H7 (cell line): ENCODE measurements at regions not wholly inside any gene's neighbourhood (a gene's known extent, or its start where the extent isn't known, plus 50 kb on each side); places are given as distances from the start of the nearest gene placed in this dataset.

ENCODE experiments used
- DNase-seq: peaks from one replicate; pipeline ENCODE4 v3.0.0; 2012
- H3K27me3 ChIP-seq: 2 replicates; pipeline ENCODE4 v1.6.0; 2011; ENCODE audit warnings: mild to moderate bottlenecking, low read length; ENCODE audit not compliant: control insufficient read depth, insufficient read depth
- H3K36me3 ChIP-seq: replicated peaks from 2 replicates; pipeline ENCODE4 v1.5.1; 2011; ENCODE audit warnings: low read length; ENCODE audit not compliant: control insufficient read depth, insufficient read depth
- H3K4me3 ChIP-seq: 2 replicates; pipeline ENCODE4 v1.5.1; 2011; ENCODE audit warnings: low read depth, mild to moderate bottlenecking, control low read depth, low read length, moderate library complexity; ENCODE audit not compliant: insufficient read depth

DNA sequence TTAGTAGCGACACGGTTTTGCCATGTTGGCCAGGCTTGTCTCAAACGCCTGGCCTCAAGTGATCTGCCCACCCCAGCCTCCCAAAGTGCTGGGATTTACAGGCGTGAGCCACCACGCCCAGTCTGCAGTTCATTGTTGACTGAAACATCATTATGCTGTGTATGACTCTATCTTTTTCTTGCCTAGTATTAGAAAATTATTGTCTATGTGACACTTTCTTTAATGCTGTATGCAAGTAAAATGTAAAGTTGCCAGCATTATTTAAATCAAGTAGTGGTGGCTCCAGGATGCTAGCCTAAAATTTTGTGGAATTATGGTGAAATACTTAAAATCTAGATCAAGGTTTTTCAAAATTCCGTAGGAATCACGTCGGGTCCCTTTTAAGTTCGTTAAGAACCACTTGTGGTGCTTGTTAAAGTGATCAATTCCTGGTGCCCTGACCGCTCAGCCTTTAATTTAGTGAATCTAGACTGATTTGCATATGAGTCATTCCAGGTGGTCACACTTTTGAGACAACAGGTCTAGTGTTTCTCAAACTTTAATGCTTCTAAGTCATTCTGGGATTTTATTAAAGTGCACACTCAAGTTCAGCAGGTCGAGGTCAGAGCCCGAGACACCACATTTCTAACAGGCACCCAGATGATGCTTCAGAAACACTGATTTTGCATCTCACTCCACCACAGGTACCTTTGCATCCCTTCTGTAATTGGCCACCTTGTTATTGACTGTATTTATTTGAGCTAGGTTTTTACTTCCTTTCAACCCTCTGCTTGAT lies 132.6 kb upstream of the MTHFD1L start:
- no peaks in the 10 kb centered on the region for H3K36me3 ChIP-seq

DNA sequence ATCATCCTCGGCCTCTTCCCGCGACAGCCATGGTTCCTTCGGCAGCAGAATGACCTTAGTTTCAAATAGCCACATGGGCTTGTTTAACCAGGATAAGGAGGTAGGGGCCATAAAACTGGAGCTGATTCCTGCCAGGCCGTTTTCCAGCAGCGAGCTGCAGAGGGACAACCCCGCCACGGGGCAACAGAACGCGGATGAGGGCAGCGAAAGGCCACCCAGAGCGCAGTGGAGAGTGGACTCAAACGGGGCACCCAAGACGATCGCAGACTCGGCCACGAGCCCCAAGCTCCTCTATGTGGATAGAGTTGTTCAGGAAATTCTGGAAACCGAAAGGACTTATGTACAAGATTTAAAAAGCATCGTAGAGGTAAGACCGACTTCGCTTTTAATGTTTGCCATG lies 131.8 kb upstream of the MTHFD1L start:
- DNase-seq, result no peak

More for the DNA sequence above, 132.6 kb upstream of the MTHFD1L start:
- no peak for DNase-seq
- Histone ChIP-seq H3K4me3 (no peak overlapping the region), H3K27me3 (no peaks in the 10 kb centered on the region)

DNA sequence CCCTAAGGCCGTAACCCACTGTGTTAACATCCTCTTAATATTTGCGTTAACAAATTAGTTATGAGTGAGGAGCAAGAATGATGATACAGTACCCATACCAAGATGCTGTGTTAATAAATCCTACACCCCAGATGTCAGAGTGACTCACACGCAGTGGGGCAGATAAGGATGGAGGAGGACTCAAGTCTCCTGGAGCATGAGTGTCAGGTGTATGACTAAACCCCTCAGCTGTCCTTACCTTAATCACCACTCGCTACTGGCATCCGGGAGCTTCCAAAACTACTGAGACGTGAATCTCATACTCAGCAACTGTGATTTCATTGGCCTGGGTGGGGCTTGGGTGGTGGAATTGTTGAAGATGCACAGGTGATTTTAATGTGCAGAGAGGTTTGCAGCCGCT lies 131.3 kb upstream of the MTHFD1L start:
- H3K36me3 ChIP-seq, result no peaks in the 10 kb centered on the region
- no peaks in the 10 kb centered on the region for H3K27me3 ChIP-seq
- H3K4me3 ChIP-seq, result no peak overlapping the region
- DNase-seq, result no peak

More for the DNA sequence above, 131.8 kb upstream of the MTHFD1L start:
- Histone ChIP-seq H3K36me3 (no peaks in the 10 kb centered on the region), H3K4me3 (no peak overlapping the region), H3K27me3 (no peaks in the 10 kb centered on the region)

DNA sequence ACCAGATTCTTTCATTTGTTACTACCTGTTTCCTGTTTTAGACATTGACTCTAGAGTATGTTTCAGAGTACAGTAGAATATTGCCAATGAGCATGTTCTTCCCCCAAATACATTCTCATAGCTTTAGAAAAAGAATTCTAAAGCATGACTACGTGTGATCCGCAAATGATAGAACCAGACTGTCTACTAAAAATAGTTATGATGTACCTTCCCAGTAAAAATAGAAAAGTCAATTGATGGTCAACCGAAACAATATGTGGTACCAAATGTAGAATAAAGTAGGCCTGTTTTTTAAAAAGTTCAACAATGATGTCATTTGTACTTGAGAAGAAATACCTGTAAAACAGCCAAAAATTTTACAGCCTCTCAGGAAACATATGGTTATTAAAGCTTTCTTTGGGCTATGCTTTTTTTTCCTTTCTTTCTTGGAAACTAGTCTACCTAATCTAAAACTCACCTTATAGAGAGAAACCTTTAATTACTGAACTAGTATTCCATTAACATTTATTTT lies 130.1 kb upstream of the MTHFD1L start:
- Histone ChIP-seq H3K27me3 (no peaks in the 10 kb centered on the region), H3K4me3 (no peak overlapping the region), H3K36me3 (no peaks in the 10 kb centered on the region)
- no peak for DNase-seq

DNA sequence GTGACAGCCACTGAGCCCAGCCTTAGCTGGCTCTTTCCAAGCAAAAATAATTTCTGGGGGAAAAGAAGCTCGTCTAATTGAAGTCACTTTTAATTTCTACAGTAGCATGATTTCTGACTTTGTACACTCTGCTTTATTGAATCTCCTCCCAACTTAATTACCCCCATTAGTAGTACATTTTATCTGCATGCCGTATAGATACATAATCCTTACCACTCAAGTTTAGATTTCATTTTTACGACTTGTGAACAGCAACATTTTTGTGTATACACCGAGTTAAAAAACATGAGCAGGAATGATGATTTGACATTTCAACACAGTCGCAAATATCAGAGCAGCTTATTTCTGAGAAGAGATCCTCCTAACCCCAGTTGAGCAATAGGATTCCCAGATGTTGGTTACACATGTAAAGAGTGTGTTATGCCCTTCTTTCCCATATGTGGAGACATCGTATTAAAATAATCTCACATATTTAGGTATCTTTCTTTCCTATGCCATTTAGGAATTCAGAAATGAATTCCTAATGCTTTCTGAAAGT lies 127.3 kb upstream of the MTHFD1L start:
- DNase-seq, result no peak
- Histone ChIP-seq H3K36me3 (no peaks in the 10 kb centered on the region), H3K27me3 (no peaks in the 10 kb centered on the region), H3K4me3 (no peak overlapping the region)

DNA sequence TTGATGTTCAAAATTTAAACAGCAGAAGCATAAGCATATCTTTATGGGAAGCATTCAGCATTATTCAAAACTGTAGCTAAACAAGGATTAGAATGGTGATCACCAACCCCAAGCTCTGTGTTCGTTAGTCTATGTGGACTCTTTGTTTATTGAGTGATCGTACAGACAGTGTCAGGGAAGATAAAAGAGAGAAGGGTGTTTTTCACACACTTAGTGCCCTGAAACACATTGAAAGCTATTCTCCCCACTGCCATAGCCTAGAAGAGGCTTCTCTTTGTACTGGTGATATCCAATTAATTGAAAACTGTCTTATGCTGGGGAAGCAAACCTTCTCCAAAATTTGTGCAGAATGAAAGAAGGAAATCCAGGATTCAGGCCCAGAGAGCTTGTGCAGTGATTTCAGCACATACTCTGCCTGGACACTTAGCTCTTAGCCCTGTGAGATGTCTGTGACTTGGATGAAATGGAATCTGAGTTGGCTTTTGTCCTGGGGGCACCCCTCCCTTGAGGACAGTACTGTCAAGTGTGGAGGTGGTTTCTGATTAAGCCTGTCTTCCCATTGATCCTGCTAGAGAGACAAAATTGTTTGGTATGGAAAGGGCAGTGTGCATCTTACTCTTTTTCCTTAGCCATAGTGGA lies 125.7 kb upstream of the MTHFD1L start:
- H3K36me3 ChIP-seq, result no peaks in the 10 kb centered on the region
- DNase-seq, result no peak
- H3K27me3 ChIP-seq, result no peaks in the 10 kb centered on the region
- H3K4me3 ChIP-seq, result no peak overlapping the region

DNA sequence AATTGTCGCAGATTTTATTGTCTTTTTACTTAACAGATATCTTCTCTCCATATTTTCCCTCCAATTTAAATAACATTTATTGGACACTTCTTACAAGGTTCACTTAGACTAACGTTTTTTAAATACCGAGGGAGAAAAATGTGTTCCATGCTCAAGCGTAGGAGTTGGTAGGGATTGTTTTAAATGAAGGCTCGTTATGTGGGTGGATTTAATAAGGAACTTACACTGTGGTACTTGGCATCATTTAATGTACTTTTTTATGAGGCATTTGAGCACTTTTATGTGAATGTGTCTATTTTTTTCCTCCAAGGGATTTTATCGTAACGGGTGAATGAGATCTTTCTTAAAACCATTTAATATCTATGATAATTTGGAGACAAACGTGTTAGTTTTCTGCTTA lies 125.0 kb upstream of the MTHFD1L start:
- Histone ChIP-seq H3K4me3 (no peak overlapping the region), H3K27me3 (no peaks in the 10 kb centered on the region), H3K36me3 (no peaks in the 10 kb centered on the region)
- DNase-seq, result no peak

DNA sequence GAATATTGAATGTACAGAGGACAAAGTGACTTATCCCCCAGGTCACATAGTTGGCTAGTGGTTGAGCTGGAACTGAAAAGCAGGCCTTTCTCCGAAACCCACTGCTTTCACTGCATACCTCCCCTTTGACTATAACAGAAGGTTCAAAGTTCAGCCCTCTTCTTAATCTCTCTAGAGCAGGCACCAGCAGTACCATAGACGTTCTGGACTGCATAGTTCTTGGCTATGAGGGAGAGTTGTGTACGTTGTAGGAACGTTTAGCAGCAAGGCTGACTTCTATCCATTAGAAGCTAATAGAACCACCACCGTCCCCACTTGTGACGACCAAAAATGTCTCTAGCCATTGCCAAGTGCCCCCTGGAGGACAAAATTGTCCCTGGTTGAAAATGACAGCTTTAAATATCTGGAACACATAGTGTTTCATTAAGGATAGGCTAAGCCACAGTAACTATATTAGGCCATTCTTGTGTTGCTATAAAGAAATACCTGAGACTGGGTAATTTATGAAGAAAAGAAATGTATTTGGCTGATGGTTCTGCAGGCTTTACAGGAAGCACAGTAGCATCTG lies 123.8 kb upstream of the MTHFD1L start:
- Histone ChIP-seq H3K27me3 (no peaks in the 10 kb centered on the region), H3K4me3 (no peak overlapping the region)
- DNase-seq, result peak; percentile 64

DNA sequence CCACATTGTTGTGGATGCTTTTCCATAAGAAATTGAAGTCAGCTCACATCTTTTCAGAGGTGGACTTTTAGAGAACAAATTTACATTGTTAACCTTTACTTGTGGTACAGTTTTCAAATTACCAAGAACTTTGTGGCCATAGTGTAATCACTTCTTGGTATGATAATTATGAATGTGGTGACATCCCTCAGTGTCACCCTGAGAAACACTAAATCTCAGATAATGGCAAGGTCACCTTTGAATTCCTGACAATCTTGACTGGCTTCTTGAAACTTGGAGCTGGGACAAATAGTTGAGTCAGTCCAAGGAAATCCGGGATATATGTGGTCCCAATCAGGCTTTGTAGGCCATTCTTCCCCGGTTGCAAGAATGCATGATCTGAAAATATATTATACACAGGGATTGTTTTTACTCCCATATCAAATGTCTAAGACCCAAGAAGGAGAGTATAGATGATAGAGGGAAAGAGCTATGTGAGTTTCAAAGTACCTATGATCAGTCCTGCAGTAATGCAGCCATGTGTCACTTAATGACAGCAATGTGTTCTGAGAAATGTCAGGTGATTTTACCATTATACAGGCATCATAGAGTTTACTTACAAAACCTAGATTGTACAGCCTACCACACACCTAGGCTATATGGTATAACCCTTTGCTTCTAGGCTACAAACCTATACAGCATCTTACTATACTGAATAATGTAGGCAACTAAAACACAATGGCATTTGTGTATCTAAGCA lies 120.8 kb upstream of the MTHFD1L start:
- DNase-seq, result no peak
- H3K27me3 ChIP-seq, result no peaks in the 10 kb centered on the region
- H3K36me3 ChIP-seq, result no peaks in the 10 kb centered on the region

More for the DNA sequence above, 123.8 kb upstream of the MTHFD1L start:
- no peaks in the 10 kb centered on the region for H3K36me3 ChIP-seq

GRCh38 chr6:150745896-150746295 lies 119.6 kb upstream of the MTHFD1L start:
- H3K27me3 ChIP-seq, result no peaks in the 10 kb centered on the region
- DNase-seq, result no peak
- H3K4me3 ChIP-seq, result no peak overlapping the region
- H3K36me3 ChIP-seq, result no peaks in the 10 kb centered on the region

More for the DNA sequence above, 120.8 kb upstream of the MTHFD1L start:
- H3K4me3 ChIP-seq, result no peak overlapping the region

DNA sequence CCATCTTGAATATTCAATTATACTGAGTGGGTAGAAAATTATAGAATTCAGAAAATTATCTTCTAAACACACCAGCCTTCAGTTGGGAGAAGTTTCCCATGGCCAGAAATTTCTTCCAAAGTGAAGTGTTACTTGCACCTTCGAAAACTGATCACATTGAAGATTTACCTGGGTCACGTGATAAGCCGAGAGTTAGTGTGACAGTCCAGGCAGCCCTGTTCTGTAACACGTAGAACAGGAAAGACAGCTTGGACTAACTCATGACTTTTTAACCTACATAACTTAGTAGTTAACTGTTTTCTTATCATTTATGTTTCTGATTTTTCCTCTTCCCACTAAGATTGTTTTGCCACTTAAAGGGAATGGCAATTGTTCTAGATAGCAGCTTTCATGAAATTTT lies 118.3 kb upstream of the MTHFD1L start:
- Histone ChIP-seq H3K4me3 (no peak overlapping the region), H3K27me3 (no peaks in the 10 kb centered on the region), H3K36me3 (no peaks in the 10 kb centered on the region)
- no peak for DNase-seq

GRCh38 chr6:150749091-150749670 lies 116.3 kb upstream of the MTHFD1L start:
- no peak overlapping the region for H3K4me3 ChIP-seq
- DNase-seq, result no peak
- H3K36me3 ChIP-seq, result no peaks in the 10 kb centered on the region
- no peaks in the 10 kb centered on the region; the same call in 1 of the 2 replicates for H3K27me3 ChIP-seq

GRCh38 chr6:150751296-150751695 lies 114.2 kb upstream of the MTHFD1L start:
- no peak for DNase-seq
- Histone ChIP-seq H3K27me3 (no peaks in the 10 kb centered on the region; the same call in 1 of the 2 replicates), H3K4me3 (no peak overlapping the region), H3K36me3 (no peaks in the 10 kb centered on the region)

DNA sequence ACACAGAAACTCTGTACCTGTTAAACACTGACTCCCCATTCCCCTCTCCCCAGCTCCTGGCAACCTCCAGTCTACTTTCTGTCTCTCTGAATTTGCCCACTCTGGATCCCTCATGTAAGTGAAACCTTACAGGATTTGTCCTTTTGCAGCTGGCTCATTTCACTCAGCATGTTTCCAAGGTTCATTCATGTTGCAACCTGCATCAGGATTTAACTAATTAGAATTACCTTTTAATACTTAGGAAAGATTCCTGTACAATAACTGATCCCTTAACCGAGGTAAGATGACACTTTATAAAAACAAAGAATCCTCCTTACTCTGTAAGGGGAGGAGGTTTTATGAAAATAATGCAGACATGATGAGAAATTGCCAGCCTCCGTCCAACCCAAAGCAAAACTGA lies 113.1 kb upstream of the MTHFD1L start:
- no peak for DNase-seq
- Histone ChIP-seq H3K36me3 (no peaks in the 10 kb centered on the region), H3K4me3 (no peak overlapping the region), H3K27me3 (no peaks in the 10 kb centered on the region; the same call in 1 of the 2 replicates)
